Omental fat pad (tissue), 3 donors: ENCODE measurements at regions not wholly inside any gene's neighbourhood (a gene's known extent, or its start where the extent isn't known, plus 50 kb on each side); places are given as distances from the start of the nearest gene placed in this dataset.
"Not testable (repeated sequence)": the region's sequence is repeated elsewhere in the genome, so short reads cannot be mapped to it uniquely, and the experiment has no call there.

ENCODE experiments used
- ATAC-seq: fragments of 150-250 bp; one replicate; pipeline ENCODE4 v1.9.1; 2016; ENCODE audit warnings: mild to moderate bottlenecking, moderate library complexity; ENCODE audit not compliant: low FRiP score
- DNase-seq: peaks from one replicate; pipeline ENCODE4 v3.0.0-alpha.2; 2019; ENCODE audit warnings: low spot score
- TF ChIP-seq, protein P1 (sequence below), 3 donors: fragments of 450-650 bp; IDR thresholded peaks; one replicate each; pipeline ENCODE4 v1.5.1; 2016 to 2017; ENCODE audit warnings: antibody characterized with exemption in 3 of 3, mild to moderate bottlenecking in 3 of 3, moderate library complexity in 2 of 3

DNA sequence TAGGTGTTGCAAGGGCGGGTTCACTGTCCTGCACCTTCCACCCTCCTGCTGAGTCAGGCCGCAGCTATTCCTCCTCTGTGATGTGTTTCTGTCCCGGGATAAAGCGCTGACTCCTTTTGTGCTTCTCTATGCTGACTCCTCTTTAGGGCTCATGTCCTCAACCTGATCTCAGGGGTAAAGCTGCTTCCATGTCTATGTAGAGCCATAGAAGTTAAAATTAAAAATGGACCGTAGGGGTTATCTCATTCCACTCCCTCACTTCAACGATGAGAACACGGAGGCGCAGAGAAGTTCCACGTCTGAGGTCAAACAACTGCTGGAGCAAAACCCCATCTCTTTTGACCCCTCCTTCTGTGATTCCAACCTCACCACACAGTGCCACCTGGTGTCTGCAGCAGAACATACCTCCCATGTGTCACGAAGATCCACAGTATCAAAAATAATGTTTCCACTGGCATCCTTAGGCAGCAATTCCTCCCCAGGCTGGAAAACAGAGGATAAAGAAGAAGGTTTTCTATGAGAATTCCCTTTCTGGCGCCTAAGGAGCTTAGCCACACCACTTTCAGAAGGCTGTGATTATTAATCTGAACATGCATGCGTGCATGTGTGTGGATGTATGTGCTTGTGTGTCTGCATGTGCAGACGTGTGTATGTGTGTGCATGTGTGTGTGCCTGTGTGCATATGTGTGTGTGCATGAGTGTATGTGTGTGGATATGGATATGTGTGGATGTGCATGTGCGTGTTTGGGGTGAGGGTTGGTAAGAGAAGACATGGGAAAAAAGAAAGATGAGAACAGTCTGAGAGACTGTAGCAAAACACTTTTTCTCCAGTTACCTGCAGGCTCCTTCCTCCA is 81.2 kb upstream of the UCN3 start:
- peak; percentile 71 for ATAC-seq
- DNase-seq, result no peak
- TF ChIP-seq, protein P1, sequence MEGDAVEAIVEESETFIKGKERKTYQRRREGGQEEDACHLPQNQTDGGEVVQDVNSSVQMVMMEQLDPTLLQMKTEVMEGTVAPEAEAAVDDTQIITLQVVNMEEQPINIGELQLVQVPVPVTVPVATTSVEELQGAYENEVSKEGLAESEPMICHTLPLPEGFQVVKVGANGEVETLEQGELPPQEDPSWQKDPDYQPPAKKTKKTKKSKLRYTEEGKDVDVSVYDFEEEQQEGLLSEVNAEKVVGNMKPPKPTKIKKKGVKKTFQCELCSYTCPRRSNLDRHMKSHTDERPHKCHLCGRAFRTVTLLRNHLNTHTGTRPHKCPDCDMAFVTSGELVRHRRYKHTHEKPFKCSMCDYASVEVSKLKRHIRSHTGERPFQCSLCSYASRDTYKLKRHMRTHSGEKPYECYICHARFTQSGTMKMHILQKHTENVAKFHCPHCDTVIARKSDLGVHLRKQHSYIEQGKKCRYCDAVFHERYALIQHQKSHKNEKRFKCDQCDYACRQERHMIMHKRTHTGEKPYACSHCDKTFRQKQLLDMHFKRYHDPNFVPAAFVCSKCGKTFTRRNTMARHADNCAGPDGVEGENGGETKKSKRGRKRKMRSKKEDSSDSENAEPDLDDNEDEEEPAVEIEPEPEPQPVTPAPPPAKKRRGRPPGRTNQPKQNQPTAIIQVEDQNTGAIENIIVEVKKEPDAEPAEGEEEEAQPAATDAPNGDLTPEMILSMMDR (IDR thresholded peaks at IDR 0.05), result peak in 1 of 3 donors; percentile 9

GRCh38 chr10:5284311-5285057 is 80.3 kb upstream of the UCN3 start:
- no peak for DNase-seq
- TF ChIP-seq, protein P1 (IDR thresholded peaks at IDR 0.05), result no peak

GRCh38 chr10:5285186-5285585 is 79.6 kb upstream of the UCN3 start:
- no peak for ATAC-seq
- no peak for DNase-seq
- TF ChIP-seq, protein P1 (IDR thresholded peaks at IDR 0.05), result no peak

More at GRCh38 chr10:5284311-5285057, 80.3 kb upstream of the UCN3 start:
- ATAC-seq, result no peak

- no peak for ATAC-seq
- TF ChIP-seq, protein P1 (IDR thresholded peaks at IDR 0.05), result no peak
- no peak for DNase-seq
Measured at GRCh38 chr10:5288359-5288758, 76.4 kb upstream of the UCN3 start.

DNA sequence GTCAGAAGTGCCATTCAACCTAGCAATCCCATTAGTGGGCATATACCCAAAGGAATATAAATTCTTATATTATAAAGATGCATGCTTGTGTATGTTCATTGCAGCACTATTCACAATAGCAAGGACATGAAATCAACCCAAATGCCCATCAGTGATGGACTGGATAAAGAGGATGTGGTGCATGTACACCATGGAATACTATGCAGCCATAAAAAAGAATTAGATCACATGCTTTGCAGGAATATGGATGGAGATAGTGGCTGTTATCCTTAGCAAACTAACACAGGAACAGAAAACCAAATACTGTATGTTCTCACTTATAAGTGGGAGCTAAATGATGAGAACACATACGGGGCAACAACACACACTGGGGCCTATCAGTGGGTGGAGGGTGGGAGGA is 75.5 kb upstream of the UCN3 start:
- DNase-seq, ATAC-seq: not testable (repeated sequence)

- ATAC-seq (peak; percentile 76), DNase-seq (peak; percentile 46)
- TF ChIP-seq, protein P1 (IDR thresholded peaks at IDR 0.05), result no peak
Measured at GRCh38 chr10:5291501-5292195, 73.1 kb upstream of the UCN3 start.

GRCh38 chr10:5292196-5292735 is 72.5 kb upstream of the UCN3 start:
- TF ChIP-seq, protein P1 (IDR thresholded peaks at IDR 0.05), result no peak
- no peak for ATAC-seq
- DNase-seq, result no peak

DNA sequence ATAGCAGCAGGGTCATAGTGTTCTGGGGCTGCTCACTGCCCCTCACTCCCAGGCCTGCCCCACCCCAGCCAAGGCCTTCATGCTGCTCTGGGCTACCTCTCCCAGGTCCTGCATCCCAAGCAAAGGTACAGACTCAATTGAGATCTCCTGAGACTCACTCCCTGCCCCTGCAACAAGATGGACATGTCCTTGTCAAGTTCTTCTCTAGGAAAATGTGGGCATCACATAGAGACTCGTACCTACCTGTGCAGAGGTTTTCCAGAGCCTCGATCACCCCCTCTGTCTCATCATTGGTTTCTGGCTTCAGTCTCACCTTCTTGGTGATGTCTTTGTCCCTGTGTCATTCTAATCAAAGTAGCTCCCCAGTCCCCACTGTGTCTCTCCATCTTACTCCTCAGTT is 71.8 kb upstream of the UCN3 start:
- not testable (repeated sequence) for DNase-seq, ATAC-seq
